Activated CD8-positive, alpha-beta T cell treated with anti-CD3 and anti-CD28 coated beads for 36 hours (primary cell): ENCODE measurements at regions not wholly inside any gene's neighbourhood (a gene's known extent, or its start where the extent isn't known, plus 50 kb on each side); places are given as distances from the start of the nearest gene placed in this dataset.

Source experiments
- ATAC-seq: fragments of 200-7000 bp; cut with Tn5 transposase; one replicate; pipeline ENCODE4 v1.10.0; 2021; ENCODE audit warnings: mild to moderate bottlenecking, moderate library complexity
- CTCF ChIA-PET: fragments of 350-600 bp; sonication (Branson Sonifier 250); formaldehyde crosslinking; loops from one replicate; lab custom pipeline; 2021; ENCODE audit warnings: antibody characterized with exemption; lab: Charles Lee
- POLR2A ChIA-PET: fragments of 350-600 bp; sonication (Branson Sonifier 250); formaldehyde crosslinking; loops from one replicate; lab custom pipeline; 2021; ENCODE audit warnings: antibody characterized with exemption; lab: Charles Lee
- DNase-seq: peaks from one replicate; pipeline ENCODE4 v3.0.0-alpha.2; 2020
- H3K27ac Mint-ChIP-seq: one replicate; pipeline ENCODE4 v1.8.0; 2021; ENCODE audit warnings: mild to moderate bottlenecking, mixed read lengths
- H3K27me3 Mint-ChIP-seq: one replicate; pipeline ENCODE4 v1.8.0; 2021; ENCODE audit warnings: mixed read lengths
- H3K36me3 Mint-ChIP-seq: one replicate; pipeline ENCODE4 v1.8.0; 2021; ENCODE audit warnings: low read depth, mixed read lengths
- H3K4me1 Mint-ChIP-seq: one replicate; pipeline ENCODE4 v1.8.0; 2021; ENCODE audit warnings: low read depth, mixed read lengths
- H3K4me3 Mint-ChIP-seq: one replicate; pipeline ENCODE4 v1.8.0; 2021; ENCODE audit warnings: mild to moderate bottlenecking, moderate library complexity, mixed read lengths
- H3K9me3 Mint-ChIP-seq: one replicate; pipeline ENCODE4 v1.8.0; 2021; ENCODE audit warnings: mixed read lengths
- intact Hi-C: fragments of 100-400 bp; cut with micrococcal nuclease; formaldehyde crosslinking; loops from one replicate; pipeline ENCODE4 v1.10.0; 2022
- TF ChIP-seq, protein P1 (sequence below): fragments of 200-600 bp; IDR thresholded peaks from one replicate; pipeline ENCODE4 v1.8.0; 2022; ENCODE audit warnings: antibody characterized with exemption, mild to moderate bottlenecking

DNA sequence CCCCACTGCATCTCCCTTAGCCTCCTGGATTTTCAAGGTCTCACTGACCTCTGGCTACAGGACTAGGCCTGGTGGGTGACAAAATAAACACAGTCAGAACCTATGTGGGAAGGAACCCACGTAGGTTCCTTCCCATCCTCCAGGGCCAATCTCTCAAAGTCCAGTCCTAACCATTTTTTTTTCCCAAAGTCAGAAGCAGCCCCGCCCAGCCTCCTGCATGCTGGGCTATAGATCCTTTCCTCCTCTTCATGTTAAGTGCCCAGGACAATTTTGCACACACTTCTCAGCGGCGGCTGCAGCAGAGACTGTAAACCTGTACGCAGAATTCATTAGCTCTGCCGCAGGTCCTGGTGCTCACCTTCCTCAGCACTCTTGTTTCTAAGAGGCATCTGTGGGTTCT lies 285.8 kb downstream of the NPIPA8 start:
- H3K27ac Mint-ChIP-seq, result no peak overlapping the region
- no peak overlapping the region for H3K4me3 Mint-ChIP-seq
- ATAC-seq (no peak), DNase-seq (no peak)
- ChIA-PET POLR2A (no interaction called here), CTCF (no interaction called here)
- H3K9me3 Mint-ChIP-seq, result peaks cover 3% of the 10 kb centered on the region
- H3K27me3 Mint-ChIP-seq, result peaks cover 3% of the 10 kb centered on the region
- no peaks in the 10 kb centered on the region for H3K4me1 Mint-ChIP-seq
- intact Hi-C loops, result no loop called here
- TF ChIP-seq, protein P1, sequence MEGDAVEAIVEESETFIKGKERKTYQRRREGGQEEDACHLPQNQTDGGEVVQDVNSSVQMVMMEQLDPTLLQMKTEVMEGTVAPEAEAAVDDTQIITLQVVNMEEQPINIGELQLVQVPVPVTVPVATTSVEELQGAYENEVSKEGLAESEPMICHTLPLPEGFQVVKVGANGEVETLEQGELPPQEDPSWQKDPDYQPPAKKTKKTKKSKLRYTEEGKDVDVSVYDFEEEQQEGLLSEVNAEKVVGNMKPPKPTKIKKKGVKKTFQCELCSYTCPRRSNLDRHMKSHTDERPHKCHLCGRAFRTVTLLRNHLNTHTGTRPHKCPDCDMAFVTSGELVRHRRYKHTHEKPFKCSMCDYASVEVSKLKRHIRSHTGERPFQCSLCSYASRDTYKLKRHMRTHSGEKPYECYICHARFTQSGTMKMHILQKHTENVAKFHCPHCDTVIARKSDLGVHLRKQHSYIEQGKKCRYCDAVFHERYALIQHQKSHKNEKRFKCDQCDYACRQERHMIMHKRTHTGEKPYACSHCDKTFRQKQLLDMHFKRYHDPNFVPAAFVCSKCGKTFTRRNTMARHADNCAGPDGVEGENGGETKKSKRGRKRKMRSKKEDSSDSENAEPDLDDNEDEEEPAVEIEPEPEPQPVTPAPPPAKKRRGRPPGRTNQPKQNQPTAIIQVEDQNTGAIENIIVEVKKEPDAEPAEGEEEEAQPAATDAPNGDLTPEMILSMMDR, result no peak
- no peaks in the 10 kb centered on the region for H3K36me3 Mint-ChIP-seq

DNA sequence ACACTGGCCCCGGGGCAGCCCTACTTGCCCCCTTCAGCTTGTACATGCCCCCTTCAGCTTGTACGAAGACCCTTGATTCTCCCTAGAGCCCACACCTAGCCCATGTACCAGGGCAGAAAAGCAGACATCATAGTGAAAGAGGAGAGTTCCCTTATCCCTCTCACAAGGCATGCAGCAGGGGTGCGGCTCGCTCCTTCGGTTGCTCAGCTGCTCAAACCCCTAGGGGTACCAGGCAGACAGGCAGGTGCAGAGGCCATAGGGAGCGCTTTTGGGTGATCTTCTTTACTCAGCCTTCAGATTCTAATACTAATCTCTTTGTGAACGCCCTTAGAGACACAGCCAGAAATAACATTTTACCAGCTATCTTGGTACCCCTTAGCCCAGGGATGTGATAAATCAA lies 286.3 kb downstream of the NPIPA8 start:
- Mint-ChIP-seq H3K9me3 (peaks cover 3% of the 10 kb centered on the region), H3K27ac (no peak overlapping the region), H3K4me1 (no peaks in the 10 kb centered on the region), H3K4me3 (no peak overlapping the region), H3K27me3 (peaks cover 3% of the 10 kb centered on the region), H3K36me3 (no peaks in the 10 kb centered on the region)
- DNase-seq (no peak), ATAC-seq (no peak)
- TF ChIP-seq, protein P1, result no peak
- POLR2A ChIA-PET, result no interaction called here
- CTCF ChIA-PET, result no interaction called here
- intact Hi-C loops, result no loop called here

DNA sequence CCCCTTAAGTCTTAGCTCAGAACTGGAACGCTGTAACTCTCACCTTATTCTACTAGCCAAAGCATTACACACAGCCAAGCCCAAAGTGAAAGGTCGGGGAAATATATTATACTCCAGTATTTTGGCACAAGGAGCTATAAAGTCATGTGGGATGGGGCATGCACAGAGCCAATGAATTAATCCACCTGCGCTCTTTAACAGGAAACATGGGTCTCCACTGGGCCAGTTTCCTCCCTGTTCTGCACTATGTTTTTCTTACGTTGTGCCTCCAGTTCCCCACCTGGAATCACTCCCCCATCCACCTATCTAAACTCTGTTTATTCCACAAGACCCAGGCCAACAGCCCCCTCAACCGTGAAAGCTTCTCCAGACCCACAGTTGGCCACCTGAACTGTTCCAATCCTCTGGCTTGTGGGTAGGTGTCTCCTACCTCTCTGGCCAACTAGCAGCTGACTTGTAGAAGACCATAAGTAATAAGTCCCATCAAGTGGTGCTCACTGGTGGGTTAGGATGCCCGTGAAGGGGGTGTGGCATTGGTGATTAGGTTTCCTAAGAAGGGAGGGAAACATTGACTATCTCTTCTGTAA lies 286.9 kb downstream of the NPIPA8 start:
- H3K36me3 Mint-ChIP-seq, result no peaks in the 10 kb centered on the region
- H3K9me3 Mint-ChIP-seq, result peaks cover 3% of the 10 kb centered on the region
- no peak overlapping the region for H3K27ac Mint-ChIP-seq
- intact Hi-C loops, result no loop called here
- DNase-seq (no peak), ATAC-seq (no peak)
- POLR2A ChIA-PET, result no interaction called here
- TF ChIP-seq, protein P1, result no peak
- H3K4me1 Mint-ChIP-seq, result no peaks in the 10 kb centered on the region
- CTCF ChIA-PET, result no interaction called here
- no peak overlapping the region for H3K4me3 Mint-ChIP-seq
- peaks cover 3% of the 10 kb centered on the region for H3K27me3 Mint-ChIP-seq

DNA sequence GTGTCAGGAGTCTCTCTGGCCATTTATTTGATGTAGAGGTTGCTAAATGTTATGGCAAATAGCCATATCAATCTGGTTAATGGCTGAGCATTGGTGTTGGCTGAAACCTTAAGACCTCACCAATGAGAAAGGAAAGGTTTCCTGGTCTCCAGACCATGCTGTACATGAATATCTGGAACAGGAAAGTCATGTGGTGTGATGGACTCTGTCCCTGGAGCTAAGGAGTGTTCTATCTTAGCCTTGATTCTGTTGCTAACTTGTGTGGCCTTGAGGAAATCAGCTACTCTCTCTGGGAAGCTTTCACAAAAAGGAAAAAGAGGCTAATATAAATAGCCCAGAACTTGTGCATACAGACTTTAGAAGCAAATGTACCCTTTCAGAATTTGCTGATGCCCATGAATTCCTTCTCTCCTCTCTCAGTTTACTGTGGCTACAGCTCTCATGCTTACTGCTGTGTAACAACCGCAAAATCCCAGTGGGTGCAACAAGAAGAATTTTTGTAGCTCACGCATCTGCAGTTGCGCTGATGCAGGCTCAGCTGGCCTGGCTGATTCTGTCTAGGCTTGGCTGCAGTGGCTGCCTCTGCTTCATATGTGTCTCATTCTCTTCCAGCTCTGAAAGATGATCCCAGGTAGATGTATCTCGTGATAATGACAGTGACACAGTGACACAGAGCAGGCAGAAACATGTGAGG lies 287.5 kb downstream of the NPIPA8 start:
- CTCF ChIA-PET, result no interaction called here
- Mint-ChIP-seq H3K9me3 (peaks cover 3% of the 10 kb centered on the region), H3K4me3 (no peak overlapping the region), H3K27ac (no peak overlapping the region), H3K36me3 (no peaks in the 10 kb centered on the region), H3K27me3 (peaks cover 3% of the 10 kb centered on the region), H3K4me1 (no peaks in the 10 kb centered on the region)
- no peak for ATAC-seq
- intact Hi-C loops, result no loop called here
- TF ChIP-seq, protein P1, result no peak
- POLR2A ChIA-PET, result no interaction called here
- no peak for DNase-seq

DNA sequence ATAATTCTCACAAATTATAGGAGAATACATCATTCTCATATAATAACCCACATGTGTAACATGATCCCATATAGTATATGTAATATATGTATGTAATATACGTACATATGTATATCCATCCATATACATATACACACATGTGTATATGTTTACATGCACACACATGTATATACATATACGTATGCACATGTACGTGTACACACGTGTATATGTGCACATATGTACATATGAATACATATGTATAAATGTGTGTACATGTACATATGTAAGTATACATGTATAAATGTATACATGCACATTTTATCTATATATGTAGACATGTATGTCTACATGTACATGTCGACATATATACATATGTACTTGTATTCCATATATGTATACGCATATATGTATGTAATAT lies 288.8 kb downstream of the NPIPA8 start:
- H3K27me3 Mint-ChIP-seq, result peaks cover 5% of the 10 kb centered on the region
- DNase-seq (no peak), ATAC-seq (no peak)
- POLR2A ChIA-PET, result no interaction called here
- CTCF ChIA-PET, result no interaction called here
- H3K36me3 Mint-ChIP-seq, result no peaks in the 10 kb centered on the region
- H3K4me3 Mint-ChIP-seq, result no peak overlapping the region
- peaks cover under 1% of the 10 kb centered on the region for H3K9me3 Mint-ChIP-seq
- no peak overlapping the region for H3K27ac Mint-ChIP-seq
- intact Hi-C loops, result no loop called here
- TF ChIP-seq, protein P1, result no peak
- H3K4me1 Mint-ChIP-seq, result no peaks in the 10 kb centered on the region
